ENCODE measurements at regions not wholly inside any gene's neighbourhood (a gene's known extent, or its start where the extent isn't known, plus 50 kb on each side); places are given as distances from the start of the nearest gene placed in this dataset.
"Not testable (repeated sequence)": the region's sequence is repeated elsewhere in the genome, so short reads cannot be mapped to it uniquely, and the experiment has no call there.

GRCh38 chr3:81837071-81837593, 75.7 kb upstream of the GBE1 start:
- Mint-ChIP-seq H3K4me3 (no peak overlapping the region), H3K27ac (no peak overlapping the region), H3K9me3 (peaks cover 0 to 3% (median 0%) of the 10 kb centered on the region in 7 donors), H3K4me1 (peaks cover 32% of the 10 kb centered on the region), H3K36me3 (no peaks in the 10 kb centered on the region), H3K27me3 (ENCODE audit: low read depth in 3 of 3) (no peaks in the 10 kb centered on the region)
- no peaks in the 10 kb centered on the region for H4K20me1 ChIP-seq (ENCODE audit: insufficient read depth, low read length)
- H3K79me2 ChIP-seq (ENCODE audit: insufficient read depth, low read length) = no peaks in the 10 kb centered on the region
- DNase-seq = no peak
- intact Hi-C loops (cut with micrococcal nuclease) = no loop called here
- H3K36me3 ChIP-seq (replicated peaks in 1 of 2; ENCODE audit: control insufficient read depth in 1 of 2, insufficient read depth in 2 of 2, low read length in 2 of 2) = no peaks in the 10 kb centered on the region
- no peak overlapping the region for H2AFZ ChIP-seq (ENCODE audit: insufficient read depth, low read depth, low read length, poor library complexity, severe bottlenecking)
- peaks cover 25 to 31% of the 10 kb centered on the region in 2 donors for H3K4me1 ChIP-seq (ENCODE audit: control insufficient read depth in 1 of 2, insufficient read depth in 2 of 2, low read length in 2 of 2)
- no peak overlapping the region for H3K9ac ChIP-seq (ENCODE audit: insufficient read depth, low read length, poor library complexity, severe bottlenecking)
- no peak for TF ChIP-seq CTCF (IDR thresholded peaks at IDR 0.05)
- WGBS (ENCODE audit: insufficient coverage) = 100% methylated on average over 4 of the region's 6 CpGs
- H3K27me3 ChIP-seq (ENCODE audit: control insufficient read depth in 2 of 2, insufficient read depth in 2 of 2, low read length in 2 of 2) = no peaks in the 10 kb centered on the region
- no peak overlapping the region for H3K4me2 ChIP-seq (replicated peaks; ENCODE audit: extremely low read depth, low read length, poor library complexity, severe bottlenecking)
- H3K27ac ChIP-seq (ENCODE audit: low read depth in 1 of 2, low read length in 2 of 2) = no peak overlapping the region
- H3K9me3 ChIP-seq (replicated peaks in 1 of 2; ENCODE audit: control insufficient read depth in 1 of 2, insufficient read depth in 1 of 2, low read length in 2 of 2) = no peaks in the 10 kb centered on the region
- H3K4me3 ChIP-seq (replicated peaks in 1 of 3; ENCODE audit: low read depth in 2 of 3, low read length in 3 of 3) = no peak overlapping the region

GRCh38 chr3:81829937-81830336, 68.5 kb upstream of the GBE1 start:
- H4K20me1 ChIP-seq (ENCODE audit: insufficient read depth, low read length) = no peaks in the 10 kb centered on the region
- no peak overlapping the region for H2AFZ ChIP-seq (ENCODE audit: insufficient read depth, low read depth, low read length, poor library complexity, severe bottlenecking)
- peaks cover 0 to 3% (median 0%) of the 10 kb centered on the region in 7 donors for H3K9me3 Mint-ChIP-seq
- H3K4me1 Mint-ChIP-seq = peaks cover 9% of the 10 kb centered on the region
- no peaks in the 10 kb centered on the region for H3K79me2 ChIP-seq (ENCODE audit: insufficient read depth, low read length)
- no peaks in the 10 kb centered on the region for H3K9me3 ChIP-seq (replicated peaks in 1 of 2; ENCODE audit: control insufficient read depth in 1 of 2, insufficient read depth in 1 of 2, low read length in 2 of 2)
- H3K4me3 Mint-ChIP-seq = no peak overlapping the region
- H3K4me2 ChIP-seq (replicated peaks; ENCODE audit: extremely low read depth, low read length, poor library complexity, severe bottlenecking) = no peak overlapping the region
- H3K27me3 ChIP-seq (ENCODE audit: control insufficient read depth in 2 of 2, insufficient read depth in 2 of 2, low read length in 2 of 2) = no peaks in the 10 kb centered on the region
- no peak overlapping the region for H3K27ac Mint-ChIP-seq
- no peaks in the 10 kb centered on the region for H3K36me3 Mint-ChIP-seq
- peaks cover 3 to 4% of the 10 kb centered on the region in 2 donors for H3K4me1 ChIP-seq (ENCODE audit: control insufficient read depth in 1 of 2, insufficient read depth in 2 of 2, low read length in 2 of 2)
- H3K27ac ChIP-seq (ENCODE audit: low read depth in 1 of 2, low read length in 2 of 2) = no peak overlapping the region
- no peak for TF ChIP-seq CTCF (IDR thresholded peaks at IDR 0.05)
- no peak overlapping the region for H3K4me3 ChIP-seq (replicated peaks in 1 of 3; ENCODE audit: low read depth in 2 of 3, low read length in 3 of 3)
- no peaks in the 10 kb centered on the region for H3K36me3 ChIP-seq (replicated peaks in 1 of 2; ENCODE audit: control insufficient read depth in 1 of 2, insufficient read depth in 2 of 2, low read length in 2 of 2)
- intact Hi-C loops (cut with micrococcal nuclease) = no loop called here
- no peak for DNase-seq
- no peak overlapping the region for H3K9ac ChIP-seq (ENCODE audit: insufficient read depth, low read length, poor library complexity, severe bottlenecking)
- no peaks in the 10 kb centered on the region for H3K27me3 Mint-ChIP-seq (ENCODE audit: low read depth in 3 of 3)

GRCh38 chr3:81829272-81829671, 67.8 kb upstream of the GBE1 start:
- H3K79me2 ChIP-seq (ENCODE audit: insufficient read depth, low read length); H3K36me3 Mint-ChIP-seq; H3K9ac ChIP-seq (ENCODE audit: insufficient read depth, low read length, poor library complexity, severe bottlenecking); H4K20me1 ChIP-seq (ENCODE audit: insufficient read depth, low read length); H3K27me3 Mint-ChIP-seq (ENCODE audit: low read depth in 3 of 3); H3K9me3 Mint-ChIP-seq; H3K4me2 ChIP-seq (replicated peaks; ENCODE audit: extremely low read depth, low read length, poor library complexity, severe bottlenecking); H3K9me3 ChIP-seq (replicated peaks in 1 of 2; ENCODE audit: control insufficient read depth in 1 of 2, insufficient read depth in 1 of 2, low read length in 2 of 2); H2AFZ ChIP-seq (ENCODE audit: insufficient read depth, low read depth, low read length, poor library complexity, severe bottlenecking); H3K36me3 ChIP-seq (replicated peaks in 1 of 2; ENCODE audit: control insufficient read depth in 1 of 2, insufficient read depth in 2 of 2, low read length in 2 of 2); H3K4me3 ChIP-seq (replicated peaks in 1 of 3; ENCODE audit: low read depth in 2 of 3, low read length in 3 of 3); H3K27me3 ChIP-seq (ENCODE audit: control insufficient read depth in 2 of 2, insufficient read depth in 2 of 2, low read length in 2 of 2); intact Hi-C loops (cut with micrococcal nuclease); H3K27ac ChIP-seq (ENCODE audit: low read depth in 1 of 2, low read length in 2 of 2); H3K4me3 Mint-ChIP-seq: not testable (repeated sequence)
- DNase-seq = peak; percentile 3 to 32 (median 16)
- Mint-ChIP-seq H3K4me1 (peaks cover 12% of the 10 kb centered on the region), H3K27ac (peak overlapping the region in 2 of 7 donors; percentile 31 to 62)
- peaks cover 8 to 11% of the 10 kb centered on the region in 2 donors for H3K4me1 ChIP-seq (ENCODE audit: control insufficient read depth in 1 of 2, insufficient read depth in 2 of 2, low read length in 2 of 2)
- no CpG with 5 or more reads among the region's 5 CpGs for WGBS (ENCODE audit: insufficient coverage)

All from CD14-positive monocyte (primary cell).